ENCODE measurements at regions not wholly inside any gene's neighbourhood (a gene's known extent, or its start where the extent isn't known, plus 50 kb on each side); places are given as distances from the start of the nearest gene placed in this dataset.

DNA sequence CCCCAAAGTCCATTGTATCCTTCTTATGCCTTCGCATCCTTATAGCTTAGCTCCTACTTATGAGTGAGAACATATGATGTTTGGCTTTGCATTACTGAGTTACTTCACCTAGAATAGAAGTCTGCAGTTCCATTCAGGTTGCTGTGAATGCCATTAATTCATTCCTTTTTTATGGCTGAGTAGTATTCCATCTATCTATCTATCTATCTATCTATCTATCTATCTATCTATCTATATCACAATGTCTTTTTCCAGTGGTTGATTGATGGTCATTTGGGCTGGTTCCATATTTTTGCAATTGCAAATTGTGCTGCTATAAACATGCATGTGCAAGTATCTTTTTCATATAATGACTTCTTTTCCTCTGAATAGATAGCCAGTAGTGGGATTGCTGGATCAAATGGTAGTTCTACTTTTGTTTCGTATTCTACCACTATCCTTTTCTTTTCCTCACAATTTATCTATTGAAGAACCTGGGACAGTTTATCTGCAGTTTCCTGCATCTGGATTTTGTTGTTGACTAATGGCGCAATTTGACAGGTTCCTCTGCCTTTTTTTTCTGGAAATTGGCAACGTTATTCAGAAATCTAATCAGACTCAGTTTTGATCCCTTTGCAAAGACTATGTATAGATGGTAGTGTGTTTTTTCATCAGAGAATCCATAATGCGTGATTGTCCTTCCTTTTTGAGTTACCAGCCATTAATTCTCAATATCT lies 287.2 kb downstream of the ARL4A start:
- TF ChIP-seq CTCF (IDR thresholded peaks at IDR 0.05; ENCODE audit: insufficient read depth, low read length, poor library complexity, severe bottlenecking) (no peak), EZH2phosphoT487 (conservative IDR thresholded peaks at IDR 0.05; ENCODE audit: low read length) (no peak)

All from SU-DHL-6 (cell line).